Activated CD8-positive, alpha-beta T cell treated with anti-CD3 and anti-CD28 coated beads for 36 hours (primary cell): ENCODE measurements at regions not wholly inside any gene's neighbourhood (a gene's known extent, or its start where the extent isn't known, plus 50 kb on each side); places are given as distances from the start of the nearest gene placed in this dataset.
"Not testable (repeated sequence)": the region's sequence is repeated elsewhere in the genome, so short reads cannot be mapped to it uniquely, and the experiment has no call there.

Source experiments
- ATAC-seq: fragments of 200-7000 bp; cut with Tn5 transposase; one replicate; pipeline ENCODE4 v1.10.0; 2021; ENCODE audit warnings: mild to moderate bottlenecking, moderate library complexity
- CTCF ChIA-PET: fragments of 350-600 bp; sonication (Branson Sonifier 250); formaldehyde crosslinking; loops from one replicate; lab custom pipeline; 2021; ENCODE audit warnings: antibody characterized with exemption; lab: Charles Lee
- POLR2A ChIA-PET: fragments of 350-600 bp; sonication (Branson Sonifier 250); formaldehyde crosslinking; loops from one replicate; lab custom pipeline; 2021; ENCODE audit warnings: antibody characterized with exemption; lab: Charles Lee
- DNase-seq: peaks from one replicate; pipeline ENCODE4 v3.0.0-alpha.2; 2020
- H3K27ac Mint-ChIP-seq: one replicate; pipeline ENCODE4 v1.8.0; 2021; ENCODE audit warnings: mild to moderate bottlenecking, mixed read lengths
- H3K27me3 Mint-ChIP-seq: one replicate; pipeline ENCODE4 v1.8.0; 2021; ENCODE audit warnings: mixed read lengths
- H3K36me3 Mint-ChIP-seq: one replicate; pipeline ENCODE4 v1.8.0; 2021; ENCODE audit warnings: low read depth, mixed read lengths
- H3K4me1 Mint-ChIP-seq: one replicate; pipeline ENCODE4 v1.8.0; 2021; ENCODE audit warnings: low read depth, mixed read lengths
- H3K4me3 Mint-ChIP-seq: one replicate; pipeline ENCODE4 v1.8.0; 2021; ENCODE audit warnings: mild to moderate bottlenecking, moderate library complexity, mixed read lengths
- H3K9me3 Mint-ChIP-seq: one replicate; pipeline ENCODE4 v1.8.0; 2021; ENCODE audit warnings: mixed read lengths
- intact Hi-C: fragments of 100-400 bp; cut with micrococcal nuclease; formaldehyde crosslinking; loops from one replicate; pipeline ENCODE4 v1.10.0; 2022
- TF ChIP-seq, protein P1 (sequence below): fragments of 200-600 bp; IDR thresholded peaks from one replicate; pipeline ENCODE4 v1.8.0; 2022; ENCODE audit warnings: antibody characterized with exemption, mild to moderate bottlenecking

DNA sequence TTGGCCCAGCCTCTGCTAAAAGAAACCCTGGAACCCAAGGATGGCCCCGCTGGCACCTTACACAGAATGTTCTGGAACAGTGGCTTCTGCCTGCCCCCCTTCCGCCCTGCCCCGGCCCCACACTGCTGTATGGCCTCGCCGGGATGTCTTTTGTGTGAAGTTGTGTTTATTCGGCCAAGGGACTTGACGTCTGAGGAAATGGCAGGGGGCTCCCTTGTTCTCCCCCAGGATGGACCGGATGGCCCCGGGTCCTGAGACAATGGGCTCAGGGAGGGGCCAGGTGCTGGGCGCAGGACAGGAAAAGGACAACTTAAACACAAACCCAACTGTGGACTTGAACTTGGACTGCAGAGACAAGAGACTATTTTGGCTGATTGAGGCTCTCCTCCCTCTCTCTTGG, 81.6 kb upstream of the GSE1 start:
- CTCF ChIA-PET = interaction anchor here (1.3 kb wide), 1 partner anchor 84 kb away, joined by 5 read pairs; no protein-coding TSS in a partner anchor
- intact Hi-C loops = no loop called here

DNA sequence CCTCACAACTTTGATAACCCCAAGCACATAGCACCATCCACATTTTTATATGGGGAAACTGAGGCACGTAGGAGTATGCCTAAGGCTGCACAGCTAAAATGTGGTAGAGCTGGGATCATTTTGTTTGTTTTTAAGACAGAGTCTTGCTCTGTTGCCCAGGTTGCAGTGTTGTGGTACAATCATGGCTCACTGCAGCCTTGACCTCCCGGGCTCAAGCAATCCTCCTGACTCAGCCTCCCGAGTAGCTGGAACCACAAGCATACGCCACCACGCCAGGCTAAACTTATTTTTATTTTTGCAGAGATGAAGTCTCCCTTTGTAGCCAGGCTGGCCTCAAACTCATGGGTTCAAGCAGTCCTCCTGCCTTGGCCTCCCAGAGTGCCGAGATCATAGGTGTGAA, 81.0 kb upstream of the GSE1 start:
- ATAC-seq = no peak
- no peak overlapping the region for H3K4me3 Mint-ChIP-seq
- no peak for DNase-seq
- H3K9me3 Mint-ChIP-seq = no peaks in the 10 kb centered on the region
- H3K4me1 Mint-ChIP-seq = no peaks in the 10 kb centered on the region
- TF ChIP-seq, protein P1, sequence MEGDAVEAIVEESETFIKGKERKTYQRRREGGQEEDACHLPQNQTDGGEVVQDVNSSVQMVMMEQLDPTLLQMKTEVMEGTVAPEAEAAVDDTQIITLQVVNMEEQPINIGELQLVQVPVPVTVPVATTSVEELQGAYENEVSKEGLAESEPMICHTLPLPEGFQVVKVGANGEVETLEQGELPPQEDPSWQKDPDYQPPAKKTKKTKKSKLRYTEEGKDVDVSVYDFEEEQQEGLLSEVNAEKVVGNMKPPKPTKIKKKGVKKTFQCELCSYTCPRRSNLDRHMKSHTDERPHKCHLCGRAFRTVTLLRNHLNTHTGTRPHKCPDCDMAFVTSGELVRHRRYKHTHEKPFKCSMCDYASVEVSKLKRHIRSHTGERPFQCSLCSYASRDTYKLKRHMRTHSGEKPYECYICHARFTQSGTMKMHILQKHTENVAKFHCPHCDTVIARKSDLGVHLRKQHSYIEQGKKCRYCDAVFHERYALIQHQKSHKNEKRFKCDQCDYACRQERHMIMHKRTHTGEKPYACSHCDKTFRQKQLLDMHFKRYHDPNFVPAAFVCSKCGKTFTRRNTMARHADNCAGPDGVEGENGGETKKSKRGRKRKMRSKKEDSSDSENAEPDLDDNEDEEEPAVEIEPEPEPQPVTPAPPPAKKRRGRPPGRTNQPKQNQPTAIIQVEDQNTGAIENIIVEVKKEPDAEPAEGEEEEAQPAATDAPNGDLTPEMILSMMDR = no peak
- H3K36me3 Mint-ChIP-seq = no peaks in the 10 kb centered on the region
- H3K27ac Mint-ChIP-seq = no peak overlapping the region
- intact Hi-C loops = no loop called here
- ChIA-PET CTCF (interaction anchor here (1.3 kb wide), 1 partner anchor 84 kb away, joined by 5 read pairs; no protein-coding TSS in a partner anchor), POLR2A (no interaction called here)
- no peaks in the 10 kb centered on the region for H3K27me3 Mint-ChIP-seq

More for the DNA sequence above, 81.6 kb upstream of the GSE1 start:
- ATAC-seq (no peak), DNase-seq (no peak)
- no peaks in the 10 kb centered on the region for H3K36me3 Mint-ChIP-seq
- no peak overlapping the region for H3K4me3 Mint-ChIP-seq
- TF ChIP-seq, protein P1 = no peak
- H3K4me1 Mint-ChIP-seq = no peaks in the 10 kb centered on the region
- no peak overlapping the region for H3K27ac Mint-ChIP-seq
- no peaks in the 10 kb centered on the region for H3K27me3 Mint-ChIP-seq
- POLR2A ChIA-PET = interaction anchor here (2.6 kb wide), 1 partner anchor 8 kb away, joined by 5 read pairs; no protein-coding TSS in a partner anchor
- no peaks in the 10 kb centered on the region for H3K9me3 Mint-ChIP-seq

DNA sequence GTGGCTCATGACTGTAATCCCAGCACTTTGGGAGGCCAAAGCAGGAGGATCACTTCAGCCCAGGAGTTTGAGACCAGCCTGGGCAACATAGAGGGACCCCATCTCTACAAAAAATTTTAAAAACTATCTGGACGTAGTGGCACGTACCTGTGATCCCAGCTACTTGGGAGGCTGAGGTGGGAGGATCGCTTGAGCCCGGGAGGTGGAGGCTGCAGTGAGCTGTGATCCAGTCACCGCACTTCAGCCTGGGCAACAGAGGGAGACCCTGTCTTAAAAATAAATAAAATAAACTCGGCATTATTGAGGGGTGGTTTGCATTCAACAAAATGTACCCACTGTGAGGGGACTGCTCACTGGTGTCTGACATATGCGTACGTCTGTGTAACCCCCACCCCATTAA, 79.5 kb upstream of the GSE1 start:
- ATAC-seq, H3K27ac Mint-ChIP-seq, H3K9me3 Mint-ChIP-seq, H3K36me3 Mint-ChIP-seq, H3K4me1 Mint-ChIP-seq, intact Hi-C loops, H3K4me3 Mint-ChIP-seq, H3K27me3 Mint-ChIP-seq, POLR2A ChIA-PET, DNase-seq: not testable (repeated sequence)
- CTCF ChIA-PET = interaction anchor here (1.4 kb wide), 1 partner anchor 42 kb away, joined by 4 read pairs; no protein-coding TSS in a partner anchor

DNA sequence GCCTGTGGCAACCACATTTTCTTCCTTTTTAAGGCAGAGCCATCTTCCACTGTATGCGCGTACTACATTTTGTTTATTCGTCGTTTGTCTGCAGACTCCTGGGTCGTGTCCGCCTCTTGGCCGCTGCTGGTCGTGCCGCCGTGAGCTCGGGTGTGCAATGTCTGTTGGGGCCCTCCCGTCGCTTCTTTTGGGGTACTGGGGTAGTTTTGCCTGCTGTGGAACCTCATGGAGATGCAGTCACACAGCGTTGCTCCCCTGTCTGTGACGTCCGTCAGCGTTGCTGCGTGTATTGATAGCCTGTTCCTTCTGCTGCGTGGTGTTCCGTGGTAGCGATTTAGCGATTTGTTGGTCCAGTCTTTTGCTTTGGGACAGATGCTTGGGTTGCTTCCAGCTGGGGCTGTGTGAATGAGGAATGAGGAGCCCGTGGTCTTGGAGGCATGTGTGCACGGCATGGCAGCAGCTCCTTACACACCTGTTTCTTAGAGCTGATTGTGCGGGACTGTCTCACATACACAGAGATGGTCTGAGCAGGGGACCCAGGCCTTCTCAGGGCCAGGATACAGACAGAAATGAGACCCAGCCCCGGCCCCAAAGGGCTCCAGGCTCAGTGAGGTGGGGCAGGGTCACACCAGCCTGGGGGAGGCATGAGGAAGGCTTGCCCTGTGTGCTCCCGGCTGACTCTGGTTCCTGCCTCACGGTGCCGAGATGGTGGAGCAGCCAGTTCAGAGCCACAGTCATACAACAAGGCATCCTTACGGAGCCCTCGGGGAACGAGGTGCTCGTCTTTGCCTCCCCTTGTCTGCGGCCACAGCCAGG, 78.4 kb upstream of the GSE1 start:
- no peaks in the 10 kb centered on the region for H3K4me1 Mint-ChIP-seq
- no peak for DNase-seq
- TF ChIP-seq, protein P1 = no peak
- no peak overlapping the region for H3K27ac Mint-ChIP-seq
- CTCF ChIA-PET = interaction anchor here (1.4 to 1.9 kb wide), 2 partner anchors 43 to 260 kb away, joined by 4 read pairs; no protein-coding TSS in a partner anchor
- H3K36me3 Mint-ChIP-seq = no peaks in the 10 kb centered on the region
- intact Hi-C loops = no loop called here
- POLR2A ChIA-PET = no interaction called here
- H3K4me3 Mint-ChIP-seq = no peak overlapping the region
- H3K27me3 Mint-ChIP-seq = no peaks in the 10 kb centered on the region
- no peaks in the 10 kb centered on the region for H3K9me3 Mint-ChIP-seq
- ATAC-seq = no peak

DNA sequence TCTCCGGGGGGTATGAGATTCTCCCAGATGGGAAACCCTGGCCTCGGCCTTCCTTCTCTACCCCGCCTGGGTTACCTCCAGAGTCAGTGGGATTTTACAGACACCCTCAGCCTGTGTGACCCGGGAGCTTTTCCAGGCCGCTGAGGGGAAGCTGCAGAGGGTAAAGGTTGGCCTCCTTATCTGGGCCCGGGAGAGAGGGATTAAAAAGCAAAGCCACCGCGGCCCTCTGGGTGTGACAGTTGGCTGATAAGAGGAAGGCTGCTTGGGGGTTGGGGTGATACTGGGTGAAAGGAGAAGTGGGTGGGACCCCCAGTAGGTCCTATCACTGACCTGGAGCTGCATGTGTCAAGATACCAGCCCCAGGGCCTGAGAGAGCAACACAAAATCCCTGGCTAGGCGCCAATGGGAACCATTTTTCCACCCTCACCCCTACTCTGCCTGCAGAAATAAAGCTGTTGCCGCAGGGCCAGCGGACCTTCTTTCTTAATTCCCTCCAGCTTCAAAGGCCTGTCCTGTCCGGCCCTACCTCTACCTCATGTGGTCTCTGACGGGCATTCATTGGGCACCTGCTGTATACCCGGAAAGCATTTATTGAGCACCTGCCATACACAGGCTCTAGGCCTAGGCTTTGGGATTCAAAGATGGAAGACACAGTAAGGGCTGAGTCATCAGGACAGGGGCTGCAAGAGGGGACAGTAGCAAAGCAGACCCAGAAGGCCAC, 77.6 kb upstream of the GSE1 start:
- Mint-ChIP-seq H3K9me3 (peaks cover 5% of the 10 kb centered on the region), H3K27me3 (no peaks in the 10 kb centered on the region), H3K27ac (no peak overlapping the region), H3K4me1 (no peaks in the 10 kb centered on the region), H3K4me3 (no peak overlapping the region), H3K36me3 (no peaks in the 10 kb centered on the region)
- POLR2A ChIA-PET = no interaction called here
- DNase-seq (no peak), ATAC-seq (no peak)
- TF ChIP-seq, protein P1 = no peak
- CTCF ChIA-PET = interaction anchor here (1.9 kb wide), 1 partner anchor 261 kb away, joined by 4 read pairs; no protein-coding TSS in a partner anchor
- intact Hi-C loops = no loop called here
